ENCODE measurements at regions not wholly inside any gene's neighbourhood (a gene's known extent, or its start where the extent isn't known, plus 50 kb on each side); places are given as distances from the start of the nearest gene placed in this dataset.

GRCh38 chr19:30316000-30316491 lies 56.1 kb upstream of the ZNF536 start:
- ChIA-PET CTCF (no interaction called here), POLR2A (no interaction called here), RAD21 (ENCODE audit: unreplicated experiment) (no interaction called here), SMC1A (ENCODE audit: uncharacterized antibody, unreplicated experiment) (no interaction called here)
- no peak for TF ChIP-seq SMARCA5 (IDR thresholded peaks at IDR 0.05)
- TF ChIP-seq HDAC6 (IDR thresholded peaks at IDR 0.05; ENCODE audit: unreplicated experiment) = no peak
- TF ChIP-seq, protein P1, sequence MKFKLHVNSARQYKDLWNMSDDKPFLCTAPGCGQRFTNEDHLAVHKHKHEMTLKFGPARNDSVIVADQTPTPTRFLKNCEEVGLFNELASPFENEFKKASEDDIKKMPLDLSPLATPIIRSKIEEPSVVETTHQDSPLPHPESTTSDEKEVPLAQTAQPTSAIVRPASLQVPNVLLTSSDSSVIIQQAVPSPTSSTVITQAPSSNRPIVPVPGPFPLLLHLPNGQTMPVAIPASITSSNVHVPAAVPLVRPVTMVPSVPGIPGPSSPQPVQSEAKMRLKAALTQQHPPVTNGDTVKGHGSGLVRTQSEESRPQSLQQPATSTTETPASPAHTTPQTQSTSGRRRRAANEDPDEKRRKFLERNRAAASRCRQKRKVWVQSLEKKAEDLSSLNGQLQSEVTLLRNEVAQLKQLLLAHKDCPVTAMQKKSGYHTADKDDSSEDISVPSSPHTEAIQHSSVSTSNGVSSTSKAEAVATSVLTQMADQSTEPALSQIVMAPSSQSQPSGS (IDR thresholded peaks at IDR 0.05; ENCODE audit: low read length) = no peak
- TF ChIP-seq IKZF2 (IDR thresholded peaks at IDR 0.05) = no peak
- Histone ChIP-seq H3K27ac (ENCODE audit: control insufficient read depth, insufficient read depth) (no peak overlapping the region), H3K4me1 (ENCODE audit: control insufficient read depth, insufficient read depth, low read length) (no peaks in the 10 kb centered on the region), H3K4me3 (no peak overlapping the region), H3K79me2 (ENCODE audit: control insufficient read depth, insufficient read depth, low read length) (no peaks in the 10 kb centered on the region), H3K4me2 (ENCODE audit: control insufficient read depth, insufficient read depth) (no peak overlapping the region), H3K9me3 (replicated peaks; ENCODE audit: control insufficient read depth, insufficient read depth, low read length) (no peaks in the 10 kb centered on the region), H3K36me3 (ENCODE audit: control insufficient read depth in 2 of 2, insufficient read depth in 2 of 2, low read length in 1 of 2) (no peaks in the 10 kb centered on the region), H2AFZ (ENCODE audit: control insufficient read depth, low read depth, low read length) (no peak overlapping the region), H4K20me1 (ENCODE audit: control insufficient read depth, insufficient read depth) (no peaks in the 10 kb centered on the region), H3K27me3 (replicated peaks in 1 of 2; ENCODE audit: control insufficient read depth in 2 of 2, insufficient read depth in 2 of 2, low read length in 1 of 2) (no peaks in the 10 kb centered on the region), H3K9ac (ENCODE audit: control insufficient read depth, insufficient read depth, low read length) (no peak overlapping the region)
- ATAC-seq (no peak), DNase-seq (ENCODE audit: low read depth, low spot score) (no peak), FAIRE-seq (no peak)
- WGBS (ENCODE audit: insufficient coverage, insufficient replicate concordance, low lambda C conversion rate, missing lambda C conversion rate) = 44% methylated on average over 4 of the region's 4 CpGs
- BruUV-seq (replicated peaks) = no TSS peak
- in situ Hi-C loops (cut with MboI) (no loop called here), intact Hi-C loops (cut with micrococcal nuclease; ENCODE audit: unreplicated experiment) (no loop called here)

GRCh38 chr19:30316560-30317106 lies 55.6 kb upstream of the ZNF536 start:
- Histone ChIP-seq H3K9ac (ENCODE audit: control insufficient read depth, insufficient read depth, low read length) (no peak overlapping the region), H3K9me3 (replicated peaks; ENCODE audit: control insufficient read depth, insufficient read depth, low read length) (no peaks in the 10 kb centered on the region), H4K20me1 (ENCODE audit: control insufficient read depth, insufficient read depth) (no peaks in the 10 kb centered on the region), H3K4me2 (ENCODE audit: control insufficient read depth, insufficient read depth) (no peak overlapping the region), H3K79me2 (ENCODE audit: control insufficient read depth, insufficient read depth, low read length) (no peaks in the 10 kb centered on the region), H3K4me3 (no peak overlapping the region), H3K27ac (ENCODE audit: control insufficient read depth, insufficient read depth) (no peak overlapping the region), H2AFZ (ENCODE audit: control insufficient read depth, low read depth, low read length) (no peak overlapping the region), H3K4me1 (ENCODE audit: control insufficient read depth, insufficient read depth, low read length) (no peaks in the 10 kb centered on the region), H3K27me3 (replicated peaks in 1 of 2; ENCODE audit: control insufficient read depth in 2 of 2, insufficient read depth in 2 of 2, low read length in 1 of 2) (no peaks in the 10 kb centered on the region), H3K36me3 (ENCODE audit: control insufficient read depth in 2 of 2, insufficient read depth in 2 of 2, low read length in 1 of 2) (no peaks in the 10 kb centered on the region)
- WGBS (ENCODE audit: insufficient coverage, insufficient replicate concordance, low lambda C conversion rate, missing lambda C conversion rate) = 14% methylated on average over 6 of the region's 6 CpGs
- no peak for FAIRE-seq
- no peak for DNase-seq (ENCODE audit: low read depth, low spot score)
- SMC1A ChIA-PET (ENCODE audit: uncharacterized antibody, unreplicated experiment) = no interaction called here
- no TSS peak for BruUV-seq (replicated peaks)
- CTCF ChIA-PET = no interaction called here
- ATAC-seq = no peak
- RAD21 ChIA-PET (ENCODE audit: unreplicated experiment) = no interaction called here
- intact Hi-C loops (cut with micrococcal nuclease; ENCODE audit: unreplicated experiment) = no loop called here
- in situ Hi-C loops (cut with MboI) = no loop called here
- POLR2A ChIA-PET = no interaction called here
- TF ChIP-seq EP300 (IDR thresholded peaks at IDR 0.05; ENCODE audit: borderline replicate concordance in 1 of 2, control insufficient read depth in 1 of 2, low read depth in 2 of 2, low read length in 2 of 2) (no peak), SREBF2 (IDR thresholded peaks at IDR 0.05; ENCODE audit: low read length) (no peak), ZNF384 (IDR thresholded peaks at IDR 0.05; ENCODE audit: borderline replicate concordance, low read depth, low read length) (no peak), RAD51 (IDR thresholded peaks at IDR 0.05) (no peak), NFIC (IDR thresholded peaks at IDR 0.05; ENCODE audit: low read depth, low read length) (no peak), EZH2 (IDR thresholded peaks at IDR 0.05; ENCODE audit: borderline replicate concordance, control insufficient read depth, low read depth, low read length) (no peak), NFYB (IDR thresholded peaks at IDR 0.05; ENCODE audit: insufficient read depth, low read depth, low read length) (no peak), ASH2L (IDR thresholded peaks at IDR 0.05; ENCODE audit: borderline replicate concordance, low read depth) (no peak), MTA3 (IDR thresholded peaks at IDR 0.05; ENCODE audit: borderline replicate concordance, low read length) (no peak), TAF1 (IDR thresholded peaks at IDR 0.05; ENCODE audit: borderline replicate concordance, low read depth, low read length) (no peak), YBX1 (IDR thresholded peaks at IDR 0.05) (no peak), ZNF24 (IDR thresholded peaks at IDR 0.05) (no peak), SREBF1 (IDR thresholded peaks at IDR 0.05; ENCODE audit: low read length) (no peak), RAD21 (IDR thresholded peaks at IDR 0.05; ENCODE audit: insufficient read depth, low read depth, low read length) (no peak)
